GM12878 (cell line): ENCODE measurements at regions not wholly inside any gene's neighbourhood (a gene's known extent, or its start where the extent isn't known, plus 50 kb on each side); places are given as distances from the start of the nearest gene placed in this dataset. TPM values are rescaled to one million over a fixed set of nuclear protein-coding genes. Genes with fewer than 3 reads are reported as not detected.

Experiments
- ATAC-seq: fragments of 200-7000 bp; cut with Tn5 transposase; 3 replicates; pipeline ENCODE4 v1.9.1; 2020; ENCODE audit warnings: mild to moderate bottlenecking, moderate library complexity
- BruUV-seq: library from RNA; stranded (reverse); fragments of 400-500 nt; replicated peaks from 2 replicates; lab custom pipeline; 2021; lab: Mats Ljungman, UMichigan
- CTCF ChIA-PET: fragments of 300-600 bp; sonication (Branson Sonifier 250); formaldehyde crosslinking; extraction: SDS; loops from one replicate; lab custom pipeline; 2021; ENCODE audit warnings: inconsistent platforms; lab: Yijun Ruan, JAX
- POLR2A ChIA-PET: fragments of 350-600 bp; formaldehyde crosslinking; extraction: SDS; loops from one replicate; lab custom pipeline; 2021; ENCODE audit warnings: inconsistent platforms; lab: Charles Lee
- RAD21 ChIA-PET: fragments of 300-600 bp; sonication (Branson Sonifier 250); formaldehyde crosslinking; loops from one replicate; lab custom pipeline; 2023; ENCODE audit warnings: antibody characterized with exemption; ENCODE audit not compliant: unreplicated experiment; lab: Charles Lee
- SMC1A ChIA-PET: fragments of 300-600 bp; sonication (Branson Sonifier 250); formaldehyde crosslinking; loops from one replicate; lab custom pipeline; 2023; ENCODE audit not compliant: unreplicated experiment, uncharacterized antibody; lab: Charles Lee
- DNase-seq: peaks from one replicate; pipeline ENCODE4 v3.0.0-alpha.2; 2011; ENCODE audit warnings: low read depth, low spot score
- FAIRE-seq: peaks from 3 replicates; lab custom pipeline; 2011; peaks lifted over from hg19 to GRCh38; lab: Jason Lieb, UNC
- H2AFZ ChIP-seq: 2 replicates; pipeline ENCODE4 v1.6.0; 2011; ENCODE audit warnings: low read depth, low read length, control low read depth; ENCODE audit not compliant: control insufficient read depth
- H3K27ac ChIP-seq: 2 replicates; pipeline ENCODE4 v1.5.1; 2011; ENCODE audit warnings: control low read depth; ENCODE audit not compliant: control insufficient read depth, insufficient read depth
- H3K27me3 ChIP-seq, 2 experiments: replicated peaks in 1 of 2; 2 replicates each; pipeline versions ENCODE4 v1.6.0 to v1.6.1; 2011; ENCODE audit warnings: low read length in 1 of 2; ENCODE audit not compliant: control insufficient read depth in 2 of 2, insufficient read depth in 2 of 2
- H3K36me3 ChIP-seq, 2 experiments: 2 replicates each; pipeline ENCODE4 v1.5.1; 2011; ENCODE audit warnings: low read length in 1 of 2; ENCODE audit not compliant: control insufficient read depth in 2 of 2, insufficient read depth in 2 of 2
- H3K4me1 ChIP-seq: 2 replicates; pipeline ENCODE4 v1.6.1; 2011; ENCODE audit warnings: mild to moderate bottlenecking, low read length, moderate library complexity, mixed read lengths; ENCODE audit not compliant: control insufficient read depth, insufficient read depth
- H3K4me2 ChIP-seq: 2 replicates; pipeline ENCODE4 v1.6.0; 2011; ENCODE audit warnings: control low read depth; ENCODE audit not compliant: control insufficient read depth, insufficient read depth
- H3K4me3 ChIP-seq: fragments of 200-600 bp; sonication (generic); 2 replicates; pipeline ENCODE4 v1.5.1; 2016
- H3K79me2 ChIP-seq: 2 replicates; pipeline ENCODE4 v1.6.0; 2011; ENCODE audit warnings: low read length; ENCODE audit not compliant: control insufficient read depth, insufficient read depth
- H3K9ac ChIP-seq: 2 replicates; pipeline ENCODE4 v1.8.0; 2011; ENCODE audit warnings: low read length, control low read depth, mixed read lengths; ENCODE audit not compliant: control insufficient read depth, insufficient read depth
- H3K9me3 ChIP-seq: replicated peaks from 3 replicates; pipeline ENCODE4 v1.5.1; 2011; ENCODE audit warnings: mild to moderate bottlenecking, low read length; ENCODE audit not compliant: control insufficient read depth, insufficient read depth
- H4K20me1 ChIP-seq: 2 replicates; pipeline ENCODE4 v1.6.0; 2011; ENCODE audit not compliant: control insufficient read depth, insufficient read depth
- CEBPB ChIP-seq, 2 experiments: fragments of 150-350 bp in 1 of 2; IDR thresholded peaks; 2 replicates each; pipeline ENCODE4 v1.6.1; 2012 to 2014; ENCODE audit warnings: low read depth in 2 of 2, low read length in 2 of 2, borderline replicate concordance in 1 of 2, inconsistent platforms in 1 of 2
- E2F8 ChIP-seq: fragments of 450-650 bp; IDR thresholded peaks from 2 replicates; pipeline ENCODE4 v1.6.1; 2018; ENCODE audit warnings: mild to moderate bottlenecking, low read depth, moderate library complexity; ENCODE audit not compliant: partially characterized antibody
- ETV6 ChIP-seq, 2 experiments: fragments of 450-650 bp in 1 of 2; IDR thresholded peaks in 1 of 2; conservative IDR thresholded peaks in 1 of 2; 2 replicates each; pipeline ENCODE4 v1.6.1; 2014; ENCODE audit warnings: antibody characterized with exemption in 1 of 2, borderline replicate concordance in 1 of 2, low read depth in 1 of 2, mild to moderate bottlenecking in 1 of 2, moderate library complexity in 1 of 2
- HCFC1 ChIP-seq: fragments of 150-350 bp; IDR thresholded peaks from 2 replicates; pipeline ENCODE4 v1.6.1; 2014; ENCODE audit warnings: low read length
- IKZF2 ChIP-seq, 2 experiments: fragments of 450-650 bp; IDR thresholded peaks; 2 replicates each; pipeline ENCODE4 v1.6.1; 2017; ENCODE audit warnings: mild to moderate bottlenecking in 2 of 2, moderate library complexity in 2 of 2
- IRF4 ChIP-seq: IDR thresholded peaks from 2 replicates; pipeline ENCODE4 v1.6.1; 2011; ENCODE audit warnings: low read depth, low read length
- JUND ChIP-seq: IDR thresholded peaks from 2 replicates; pipeline ENCODE4 v1.6.1; 2012; ENCODE audit warnings: low read depth, mild to moderate bottlenecking, low read length, improper control_type of control experiment, moderate library complexity
- MYB ChIP-seq: fragments of 150-350 bp; IDR thresholded peaks from 2 replicates; pipeline ENCODE4 v1.6.1; 2014; ENCODE audit warnings: mild to moderate bottlenecking, low read depth, low read length, borderline replicate concordance
- NFYA ChIP-seq: IDR thresholded peaks from 2 replicates; pipeline ENCODE4 v1.6.1; 2011; ENCODE audit warnings: low read depth, mild to moderate bottlenecking, low read length, improper control_type of control experiment, borderline replicate concordance
- ZBED1 ChIP-seq: IDR thresholded peaks from 2 replicates; pipeline ENCODE4 v1.6.1; 2016; ENCODE audit warnings: borderline replicate concordance
- ZNF24 ChIP-seq: fragments of 450-650 bp; IDR thresholded peaks from 2 replicates; pipeline ENCODE4 v1.6.1; 2017; ENCODE audit warnings: antibody characterized with exemption, mild to moderate bottlenecking
- WGBS: methylation state at CpG from one replicate; pipeline ENCODE4 v1.1.6; 2016; ENCODE audit warnings: low lambda C conversion rate; ENCODE audit not compliant: insufficient replicate concordance, insufficient coverage; ENCODE audit errors: missing lambda C conversion rate; 5-methylcytosine and 5-hydroxymethylcytosine counted together
- in situ Hi-C: fragments of 300-500 bp; cut with MboI; formaldehyde crosslinking; loops from 9 replicates; pipeline ENCODE4 v1.14.3; 2018; ENCODE audit warnings: mixed read lengths
- intact Hi-C: fragments of 100-400 bp; cut with micrococcal nuclease; formaldehyde crosslinking; loops from one replicate; pipeline ENCODE4 v1.14.2; 2022; ENCODE audit not compliant: unreplicated experiment
- microRNA-seq: library from miRNA; unstranded; fragments of <30 nt; microRNA quantifications from one replicate; pipeline ENCODE4, GENCODE V29; 2018
- small RNA-seq: library from RNA; depleted of rRNA; stranded (forward); fragments of <200 nt; gene quantifications from one replicate; pipeline ENCODE3, GENCODE V24; 2014

- H3K4me1 ChIP-seq: no peaks in the 10 kb centered on the region
- no TSS peak for BruUV-seq
- no peak overlapping the region for H3K4me3 ChIP-seq
- no peak for FAIRE-seq
- no peak overlapping the region for H3K4me2 ChIP-seq
- ChIA-PET SMC1A (no interaction called here), CTCF (no interaction called here), POLR2A (no interaction called here), RAD21 (no interaction called here)
- no peaks in the 10 kb centered on the region for H3K36me3 ChIP-seq
- 53% methylated on average over 6 of the region's 6 CpGs for WGBS
- H3K9me3 ChIP-seq: no peaks in the 10 kb centered on the region
- no peaks in the 10 kb centered on the region; the same call in 1 of the 2 replicates for H4K20me1 ChIP-seq
- no peak overlapping the region for H3K27ac ChIP-seq
- no peak for DNase-seq
- no peaks in the 10 kb centered on the region; a peak in 1 of 4 replicates for H3K27me3 ChIP-seq
- intact Hi-C loops: no loop called here
- TF ChIP-seq ETV6 (conservative IDR thresholded peaks at IDR 0.05 in 1 of 2, IDR thresholded peaks at IDR 0.05 in 1 of 2; ENCODE audit: borderline replicate concordance in 1 of 2, low read depth in 1 of 2): no peak
- TF ChIP-seq JUND: no peak
- no peak for TF ChIP-seq ZBED1
- no peak for TF ChIP-seq HCFC1
- no peak for TF ChIP-seq IRF4
- no peak for TF ChIP-seq NFYA
- TF ChIP-seq IKZF2 (IDR thresholded peaks at IDR 0.05): no peak
- TF ChIP-seq E2F8: no peak
- no peak for TF ChIP-seq CEBPB (IDR thresholded peaks at IDR 0.05; ENCODE audit: borderline replicate concordance in 1 of 2, low read depth in 2 of 2, low read length in 2 of 2)
- TF ChIP-seq MYB: no peak
- no peak for TF ChIP-seq ZNF24
- no peak overlapping the region for H2AFZ ChIP-seq
- in situ Hi-C loops: no loop called here
- H3K79me2 ChIP-seq: no peaks in the 10 kb centered on the region
- ATAC-seq: no peak
- no peak overlapping the region for H3K9ac ChIP-seq
Measured at GRCh38 chrX:39998636-39999406, 98.9 kb downstream of the BCOR start.

Small RNAs in the stretch of these regions (microRNA-seq; reads per million reads assigned to microRNA genes)
- not detected for gene MIR1587
- gene MIR3937: not detected

Small RNAs in the stretch of these regions (small RNA-seq; reads per million reads assigned to genes)
- gene MIR1587: not detected
- not detected for gene MIR3937
- not detected for gene RN7SL732P
- gene RNU6-591P: not detected
